Putamen (tissue), 1 donor: ENCODE measurements at regions not wholly inside any gene's neighbourhood (a gene's known extent, or its start where the extent isn't known, plus 50 kb on each side); places are given as distances from the start of the nearest gene placed in this dataset.

Experiments
- DNase-seq: peaks from one replicate; pipeline ENCODE4 v3.0.0-alpha.2; 2016; ENCODE audit warnings: low spot score

DNA sequence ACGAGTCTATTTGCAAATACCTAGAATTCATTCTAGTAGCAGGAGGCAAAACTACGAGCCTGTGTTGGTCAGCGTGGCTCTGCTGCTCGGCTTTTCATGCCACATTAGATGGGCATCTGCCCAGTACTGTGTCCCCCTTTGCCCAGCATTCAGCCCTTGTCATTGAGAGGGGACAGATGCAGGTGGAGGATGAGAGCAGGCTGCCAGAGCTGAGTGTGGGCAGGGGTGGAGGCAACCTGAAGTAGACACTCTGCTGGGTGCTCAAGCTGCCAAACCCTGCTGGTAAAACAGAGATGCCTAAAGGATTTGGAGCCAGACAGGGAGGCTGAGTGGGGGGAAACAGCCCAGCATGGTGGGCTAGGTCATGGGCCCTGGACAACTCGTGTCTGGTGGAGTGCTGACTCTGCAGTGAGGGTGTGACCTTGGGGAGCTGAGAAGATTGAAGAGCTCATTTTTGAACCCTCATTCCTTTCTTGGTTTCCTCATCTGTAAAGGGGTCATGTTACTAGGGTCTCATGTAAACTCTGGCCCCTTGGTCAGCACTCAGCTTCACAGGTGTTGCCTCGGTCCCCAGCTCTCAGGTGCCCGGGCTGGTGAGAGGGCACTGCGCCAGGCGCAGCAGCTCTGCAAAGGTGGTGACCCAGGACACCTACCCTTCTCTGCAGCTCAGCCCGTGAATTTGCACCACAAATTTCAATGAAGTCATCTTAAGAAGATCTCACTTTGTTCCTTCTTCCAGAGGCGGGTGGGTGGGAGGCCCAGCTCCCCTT lies 64.2 kb upstream of the BHLHE23 start:
- no peak for DNase-seq

DNA sequence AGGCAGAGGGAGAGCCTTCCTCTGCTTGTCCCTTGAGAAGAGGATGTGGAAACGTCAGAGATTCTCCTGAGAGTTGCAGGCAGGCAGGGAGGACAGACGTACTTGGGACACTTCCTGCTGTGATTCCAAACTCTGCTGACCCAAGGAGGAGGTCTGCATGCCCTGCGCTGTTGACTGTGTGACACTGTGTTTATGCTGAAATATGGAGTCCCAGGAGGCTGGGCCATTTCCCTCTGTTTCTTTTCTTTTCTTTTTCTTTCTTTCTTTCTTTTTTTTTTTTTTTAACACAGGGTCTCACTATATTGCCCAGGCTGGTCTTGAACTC lies 63.5 kb upstream of the BHLHE23 start:
- no peak for DNase-seq

DNA sequence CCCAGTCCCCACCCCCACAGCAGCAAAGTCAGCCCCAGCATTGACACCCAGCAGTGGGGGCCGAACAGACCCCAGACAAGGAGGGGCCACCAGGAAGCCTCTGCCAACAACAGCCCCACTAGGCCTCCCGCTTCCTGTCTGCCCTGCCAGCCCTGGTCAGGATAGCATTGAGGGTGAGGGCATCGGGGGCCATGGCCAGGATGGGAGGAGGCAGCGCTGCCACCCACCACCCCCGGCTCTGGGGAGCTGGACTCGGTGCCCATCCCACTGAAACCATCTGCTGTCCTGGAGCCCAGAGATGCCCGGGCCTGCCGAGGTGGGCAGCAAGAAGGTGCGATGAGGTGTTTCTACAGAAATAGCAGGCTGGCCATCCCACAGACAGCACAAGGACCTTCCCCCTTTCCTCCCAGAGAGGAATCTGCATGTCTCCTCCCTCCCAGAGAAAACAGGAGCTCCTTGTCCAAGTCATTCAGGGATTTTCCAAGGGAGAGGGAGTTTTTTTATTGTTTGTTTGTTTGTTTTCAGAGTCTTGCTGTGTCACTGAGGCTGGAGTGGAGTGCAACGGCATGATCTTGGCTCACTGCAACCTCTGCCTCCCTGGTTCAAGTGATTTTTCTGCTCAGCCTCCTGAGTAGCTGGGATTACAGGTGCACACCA lies 62.1 kb upstream of the BHLHE23 start:
- no peak for DNase-seq

DNA sequence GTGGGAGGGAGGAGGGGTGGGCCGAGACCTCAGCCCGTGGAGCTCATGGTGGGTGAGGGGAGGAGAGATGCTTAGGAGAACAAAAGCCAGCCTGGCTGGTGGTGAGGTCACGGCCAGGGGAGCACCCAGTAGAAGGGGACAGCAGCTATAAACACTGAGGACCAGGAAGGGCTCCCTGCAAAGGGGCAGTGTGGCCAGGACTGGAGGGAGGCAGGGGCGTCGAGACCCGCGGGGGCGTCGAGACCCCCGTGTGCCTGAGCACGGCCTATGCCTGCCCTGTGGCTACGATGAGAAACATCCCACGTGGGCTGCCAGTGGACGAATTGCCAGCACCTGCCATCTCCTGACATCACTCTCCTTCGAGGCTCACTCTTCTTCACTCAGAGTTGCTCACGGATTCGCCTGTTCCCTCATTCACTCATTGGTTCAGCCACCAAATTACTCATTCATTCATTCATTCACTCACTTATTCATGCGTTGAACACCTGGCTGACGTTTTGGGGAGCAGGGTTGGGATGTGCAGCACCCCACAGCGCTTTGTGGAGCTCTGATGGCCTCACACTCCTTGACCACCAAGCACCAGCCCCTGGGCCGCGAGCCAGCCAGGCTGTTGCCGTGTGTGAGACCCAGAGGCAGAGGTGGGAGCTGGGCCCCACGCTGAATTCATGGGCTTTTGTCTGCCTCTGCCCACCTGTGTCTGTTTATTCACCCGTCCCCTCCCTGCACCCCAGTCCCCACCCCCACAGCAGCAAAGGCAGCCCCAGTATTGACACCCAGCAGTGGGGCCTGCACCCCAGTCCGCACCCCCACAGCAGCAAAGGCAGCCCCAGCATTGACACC lies 61.2 kb upstream of the BHLHE23 start:
- DNase-seq = no peak

DNA sequence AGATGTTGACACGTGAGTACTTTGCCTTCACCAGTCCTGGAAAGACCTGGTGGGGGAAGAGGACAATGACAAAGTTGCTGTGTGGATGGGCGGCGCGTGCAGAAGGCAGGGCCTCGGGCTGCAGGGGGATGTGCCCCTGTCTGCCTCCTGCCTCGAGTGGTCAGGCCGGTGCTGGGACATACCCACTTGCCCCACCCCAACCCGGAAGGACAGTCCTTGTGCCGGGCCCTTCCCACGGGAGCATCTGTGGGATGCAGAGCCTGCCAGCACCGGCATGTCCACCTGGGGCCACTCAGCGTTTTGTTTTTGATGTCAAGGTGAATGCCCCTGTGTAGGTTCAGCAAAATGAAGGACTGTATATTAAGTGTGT lies 60.5 kb upstream of the BHLHE23 start:
- no peak for DNase-seq

DNA sequence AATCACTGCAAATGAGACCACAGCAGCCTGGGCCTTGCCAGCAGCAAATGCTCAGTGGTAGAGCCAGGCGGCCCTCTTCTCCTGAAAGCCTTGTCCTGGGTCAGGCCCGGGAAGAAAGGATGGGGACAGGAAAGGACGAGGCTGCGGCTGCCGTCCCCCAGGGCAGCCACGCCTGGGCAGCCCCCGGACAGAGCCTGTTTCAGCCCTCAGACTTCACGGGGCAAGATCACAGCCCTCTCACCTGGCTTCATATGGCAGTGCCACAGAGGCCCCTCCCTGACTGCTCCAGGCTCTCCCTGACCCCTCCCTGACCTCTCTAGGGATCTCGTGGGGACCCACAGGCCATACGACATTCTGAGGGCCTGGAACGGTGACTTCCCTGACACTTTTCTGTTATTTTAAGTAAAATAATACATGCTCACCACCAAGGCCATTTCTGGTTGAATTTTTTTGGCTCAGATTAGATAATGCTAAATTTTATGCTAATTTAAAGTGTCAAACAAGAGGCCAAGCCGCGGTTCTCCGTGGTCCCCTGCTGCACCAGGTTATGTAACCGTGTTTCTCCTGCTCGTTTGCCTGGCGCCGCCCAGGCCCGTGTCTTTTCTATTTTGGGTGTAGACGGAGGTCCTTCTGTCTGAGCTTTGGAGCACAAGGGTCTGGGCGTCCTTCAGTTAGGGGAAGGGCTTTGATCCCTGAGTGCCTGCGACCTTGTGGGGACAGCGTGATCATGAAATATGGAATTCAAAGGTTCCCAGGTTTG lies 59.9 kb upstream of the BHLHE23 start:
- no peak for DNase-seq

DNA sequence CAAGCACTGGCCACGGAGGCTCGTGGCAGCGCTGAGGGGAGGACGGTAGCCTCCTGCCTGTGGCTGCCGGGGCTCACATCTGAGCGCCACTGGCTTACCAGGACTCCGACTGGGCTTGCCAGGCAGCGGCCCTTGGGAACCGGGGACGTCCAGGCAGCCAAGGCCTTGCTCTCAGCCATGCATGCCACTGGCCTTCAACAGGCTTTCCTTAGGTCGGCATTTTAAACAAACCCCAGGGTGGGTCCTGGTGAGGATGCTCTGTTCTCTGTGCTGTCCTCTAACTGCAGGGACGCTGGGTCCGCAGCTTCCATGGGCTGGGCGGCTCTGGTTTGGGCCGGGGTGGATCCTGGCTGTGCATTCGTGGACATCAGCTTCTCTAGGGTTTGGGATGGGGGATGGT lies 59.1 kb upstream of the BHLHE23 start:
- DNase-seq = no peak

DNA sequence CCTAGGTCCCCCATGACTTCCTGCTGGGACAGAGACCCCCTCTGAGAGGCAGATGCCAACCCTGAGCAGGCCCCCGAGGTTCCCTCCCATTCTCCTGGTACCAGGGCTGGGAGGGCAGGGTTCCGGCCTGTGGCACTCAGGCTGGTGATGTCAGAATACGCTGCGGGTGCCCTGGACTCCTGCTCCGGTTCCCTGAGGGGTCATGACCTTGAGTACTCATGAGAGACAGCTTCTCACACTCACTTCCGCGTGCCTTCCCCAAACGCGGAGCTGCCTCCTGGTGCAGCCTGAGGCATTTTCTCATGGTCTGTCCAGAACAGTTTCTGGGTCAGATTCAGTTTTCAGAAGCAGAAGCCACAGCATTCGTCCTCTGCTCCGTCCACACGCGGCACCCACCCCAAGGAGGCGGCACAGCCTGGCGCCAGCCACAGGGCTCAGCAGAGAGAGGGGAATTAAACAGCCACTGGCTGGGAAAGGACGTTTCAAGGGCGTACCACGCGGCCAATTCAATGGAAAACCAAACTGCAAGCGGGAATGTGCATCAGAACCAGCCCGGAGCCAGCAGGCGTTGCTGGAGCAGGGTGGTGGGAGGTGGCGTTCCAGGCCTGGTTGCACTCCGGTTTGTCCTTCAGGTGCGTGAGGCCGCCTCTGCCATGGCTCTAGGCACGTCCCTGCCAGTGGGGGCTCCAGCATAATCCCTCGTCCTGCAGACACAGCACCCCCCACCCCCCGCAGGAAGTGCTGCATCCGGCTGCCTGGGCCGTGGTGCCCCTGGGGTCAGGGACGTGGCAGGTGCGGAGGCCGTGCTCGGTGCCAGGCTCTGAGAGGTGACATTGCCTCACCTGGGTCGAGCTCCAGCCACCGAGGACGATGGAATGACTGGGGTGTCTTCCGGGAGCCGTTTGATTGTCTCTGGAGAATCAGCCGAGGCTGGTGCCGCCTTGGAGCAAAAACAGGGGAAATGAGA lies 58.3 kb upstream of the BHLHE23 start:
- no peak for DNase-seq

DNA sequence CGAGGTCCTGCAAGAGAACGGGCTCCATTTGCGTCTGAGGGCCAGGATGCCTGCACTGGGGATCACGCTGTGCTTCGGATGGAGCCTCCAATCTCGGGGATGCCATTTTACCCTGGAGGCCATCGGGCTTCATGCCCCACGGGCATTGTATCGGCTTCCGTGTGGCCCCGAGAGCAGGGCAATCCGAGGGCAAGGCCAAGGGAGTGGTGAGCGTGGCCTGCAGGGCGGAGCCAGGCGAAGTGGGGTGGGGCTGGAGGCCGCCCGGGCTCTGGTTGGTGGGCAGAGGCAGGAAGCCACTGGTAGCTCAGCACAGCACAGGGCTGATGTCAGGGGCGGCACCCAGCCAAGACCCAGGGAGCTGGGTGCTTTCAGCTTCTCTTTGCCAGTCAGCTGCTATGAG lies 57.5 kb upstream of the BHLHE23 start:
- no peak for DNase-seq

DNA sequence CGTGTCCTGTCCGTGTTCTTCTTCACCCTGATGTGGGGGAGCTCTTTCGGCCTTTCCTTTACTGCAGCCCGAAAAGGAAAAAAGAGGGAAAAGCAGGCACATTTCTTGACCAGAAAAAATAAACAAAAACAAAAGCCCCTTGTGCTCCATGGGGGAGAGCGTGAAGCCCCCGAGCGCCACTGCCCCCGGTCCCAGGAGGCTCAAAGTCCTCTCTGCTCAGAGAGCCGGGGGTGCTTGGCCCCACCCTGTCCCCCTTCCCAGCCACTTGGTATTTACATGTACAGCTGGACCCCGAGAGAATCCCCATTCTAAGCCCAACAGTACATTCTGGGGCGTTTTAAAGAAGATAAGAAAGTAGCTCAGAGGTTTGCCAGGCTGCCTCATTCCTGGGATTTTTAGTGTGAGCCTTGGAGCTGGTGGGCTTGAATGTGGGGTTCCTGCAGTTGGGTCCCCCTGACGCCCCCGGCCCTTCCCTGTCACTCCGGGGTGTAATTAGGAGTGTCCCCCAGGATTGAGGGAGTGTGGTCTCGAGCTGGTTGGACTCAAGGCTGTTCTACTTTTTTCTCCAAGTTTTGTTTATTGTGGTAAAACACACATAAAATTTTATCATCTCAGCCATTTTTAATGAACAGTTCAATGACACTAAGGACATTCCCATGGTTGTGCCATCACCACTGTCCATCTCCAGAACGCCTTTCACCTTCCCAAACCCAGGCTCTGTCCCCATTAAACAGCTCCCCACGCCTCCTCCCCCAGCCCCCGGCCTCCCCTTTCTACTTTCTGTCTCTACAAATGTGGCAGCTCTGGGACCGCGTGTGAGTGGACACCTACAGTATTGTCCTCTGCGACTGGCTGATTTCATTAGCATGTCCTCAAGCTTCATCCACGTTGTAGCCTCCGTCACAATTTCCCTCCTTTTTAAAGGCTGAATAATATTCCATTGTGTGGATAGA lies 55.7 kb upstream of the BHLHE23 start:
- no peak for DNase-seq

DNA sequence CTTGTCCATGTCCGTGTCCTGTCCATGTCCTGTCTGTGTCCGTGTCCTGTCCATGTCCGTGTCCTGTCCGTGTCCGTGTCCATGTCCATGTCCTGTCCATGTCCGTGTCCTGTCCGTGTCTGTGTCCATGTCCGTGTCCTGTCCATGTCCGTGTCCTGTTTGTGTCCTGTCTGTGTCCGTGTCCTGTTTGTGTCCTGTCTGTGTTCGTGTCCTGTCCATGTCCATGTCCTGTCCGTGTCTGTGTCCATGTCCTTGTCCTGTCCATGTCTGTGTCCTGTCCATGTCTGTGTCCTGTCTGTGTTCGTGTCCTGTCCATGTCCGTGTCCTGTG lies 55.0 kb upstream of the BHLHE23 start:
- no peak for DNase-seq

DNA sequence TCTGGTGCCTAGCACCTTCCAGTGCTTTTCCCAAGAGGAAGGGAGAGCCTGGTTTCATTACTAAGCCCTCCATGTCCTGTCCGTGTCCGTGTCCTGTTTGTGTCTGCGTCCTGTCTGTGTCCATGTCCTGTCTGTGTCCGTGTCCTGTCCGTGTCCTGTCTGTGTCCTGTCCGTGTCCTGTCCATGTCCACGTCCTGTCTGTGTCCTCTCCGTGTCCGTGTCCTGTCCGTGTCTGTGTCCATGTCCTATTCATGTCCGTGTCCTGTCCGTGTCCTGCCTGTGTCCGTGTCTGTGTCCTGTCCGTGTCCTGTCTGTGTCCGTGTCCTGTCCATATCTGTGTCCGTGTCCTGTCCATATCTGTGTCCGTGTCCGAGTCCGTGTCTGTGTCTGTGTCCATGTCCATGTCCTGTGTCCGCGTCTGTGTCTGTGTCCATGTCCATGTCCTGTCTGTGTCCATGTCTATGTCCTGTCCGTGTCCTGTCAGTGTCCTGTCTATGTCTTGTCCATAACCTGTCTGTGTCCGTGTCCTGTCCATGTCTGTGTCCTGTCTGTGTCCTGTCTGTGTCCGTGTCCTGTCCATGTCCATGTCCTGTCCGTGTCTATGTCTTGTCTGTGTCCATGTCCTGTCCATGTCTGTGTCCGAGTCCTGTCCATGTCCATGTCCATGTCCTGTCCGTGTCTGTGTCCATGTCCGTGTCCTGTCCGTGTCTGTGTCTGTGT lies 54.4 kb upstream of the BHLHE23 start:
- no peak for DNase-seq

DNA sequence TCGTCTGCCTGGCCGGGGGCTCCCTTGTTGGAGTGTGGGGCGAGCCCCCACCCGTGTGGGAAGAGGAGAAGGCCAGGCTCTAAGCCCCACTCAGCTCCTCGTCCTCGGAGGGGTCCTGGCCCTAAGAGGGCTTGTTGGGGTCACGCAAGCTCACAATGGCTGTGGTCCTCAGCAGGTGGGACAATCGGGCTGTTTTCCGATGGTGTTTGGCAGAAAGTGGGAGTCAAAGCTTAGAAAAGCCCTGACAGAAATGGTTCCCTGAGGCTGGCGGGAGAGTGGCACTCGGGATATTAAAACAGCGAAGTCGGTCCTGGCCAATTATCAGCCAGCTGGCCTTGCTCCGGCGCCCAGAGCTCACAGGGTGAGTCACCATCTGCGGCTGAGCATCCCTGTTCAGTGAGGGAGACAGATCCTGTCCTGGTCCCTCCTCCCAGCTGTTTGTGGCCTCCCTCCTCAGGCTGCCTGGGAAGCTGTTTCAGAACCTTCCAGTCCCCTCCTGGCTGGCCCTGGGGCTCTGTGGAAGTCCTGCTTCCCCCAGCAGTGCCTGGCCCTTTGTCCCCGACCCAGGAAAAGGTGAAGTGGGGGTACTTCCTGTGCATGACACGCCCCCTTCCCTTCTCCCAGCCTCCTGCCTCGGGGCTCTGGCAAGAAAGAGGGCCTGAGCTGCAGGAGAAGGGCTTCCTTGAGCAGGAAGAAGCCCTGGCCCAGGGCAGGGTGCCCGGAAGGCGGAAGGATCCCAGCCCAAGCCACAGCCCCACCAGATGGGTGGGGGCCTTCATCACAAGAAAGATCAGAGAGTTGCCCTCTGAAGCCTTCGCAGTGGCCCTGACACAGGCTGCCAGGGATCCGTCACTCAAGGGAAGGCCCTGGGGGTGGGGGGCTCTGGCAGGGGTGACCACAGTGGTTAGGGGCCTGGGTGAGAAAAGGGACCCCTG lies 53.6 kb upstream of the BHLHE23 start:
- DNase-seq = no peak

DNA sequence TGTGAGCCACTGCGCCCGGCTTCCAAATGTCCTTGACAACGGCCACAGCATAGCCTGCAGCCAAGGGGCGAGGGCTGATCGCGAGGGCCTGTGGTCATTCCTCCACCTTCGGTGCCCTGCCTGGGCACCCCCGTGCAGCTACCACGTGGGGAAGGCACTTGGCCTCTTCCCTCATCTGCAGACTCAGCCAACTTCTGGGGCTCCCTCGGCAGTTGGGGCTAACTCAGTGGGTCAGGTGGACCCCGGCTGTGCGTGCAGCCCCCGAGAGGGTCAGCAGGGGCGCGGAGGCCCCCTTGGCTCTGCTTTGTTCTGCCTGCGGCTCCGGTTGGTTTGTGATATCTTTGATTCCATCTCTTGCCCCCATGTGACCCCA lies 52.9 kb upstream of the BHLHE23 start:
- no peak for DNase-seq

DNA sequence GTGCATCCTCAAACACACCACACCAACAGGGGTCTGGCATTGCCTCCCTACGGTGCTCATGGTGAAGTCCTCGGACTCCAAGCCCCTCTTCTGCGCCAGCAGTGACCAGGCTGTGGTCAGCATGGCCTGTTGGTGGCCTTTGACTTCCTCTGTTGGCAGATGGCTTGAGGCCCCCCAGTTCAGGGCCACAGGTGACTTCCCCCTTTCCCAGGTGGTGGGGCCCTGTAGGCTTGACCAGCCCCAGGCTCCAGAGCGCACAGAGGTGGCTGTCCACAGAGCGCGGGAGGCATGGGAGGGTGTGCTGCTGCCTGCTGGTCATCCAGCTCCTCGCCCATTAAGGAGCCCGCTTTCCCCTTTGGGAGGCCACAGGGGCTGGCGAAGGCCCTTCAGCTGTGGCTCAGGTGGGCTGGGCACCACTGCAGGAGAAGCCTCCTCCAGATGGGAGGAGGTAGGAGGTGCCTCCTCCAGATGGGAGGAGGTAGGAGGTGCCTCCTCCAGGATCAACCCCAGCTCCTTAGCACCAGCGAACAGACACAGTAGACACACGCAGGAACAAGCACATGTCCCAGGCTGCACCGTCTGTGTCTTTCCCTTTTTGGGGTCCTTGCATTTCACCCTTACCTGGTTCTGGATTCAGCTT lies 52.1 kb upstream of the BHLHE23 start:
- DNase-seq = no peak

DNA sequence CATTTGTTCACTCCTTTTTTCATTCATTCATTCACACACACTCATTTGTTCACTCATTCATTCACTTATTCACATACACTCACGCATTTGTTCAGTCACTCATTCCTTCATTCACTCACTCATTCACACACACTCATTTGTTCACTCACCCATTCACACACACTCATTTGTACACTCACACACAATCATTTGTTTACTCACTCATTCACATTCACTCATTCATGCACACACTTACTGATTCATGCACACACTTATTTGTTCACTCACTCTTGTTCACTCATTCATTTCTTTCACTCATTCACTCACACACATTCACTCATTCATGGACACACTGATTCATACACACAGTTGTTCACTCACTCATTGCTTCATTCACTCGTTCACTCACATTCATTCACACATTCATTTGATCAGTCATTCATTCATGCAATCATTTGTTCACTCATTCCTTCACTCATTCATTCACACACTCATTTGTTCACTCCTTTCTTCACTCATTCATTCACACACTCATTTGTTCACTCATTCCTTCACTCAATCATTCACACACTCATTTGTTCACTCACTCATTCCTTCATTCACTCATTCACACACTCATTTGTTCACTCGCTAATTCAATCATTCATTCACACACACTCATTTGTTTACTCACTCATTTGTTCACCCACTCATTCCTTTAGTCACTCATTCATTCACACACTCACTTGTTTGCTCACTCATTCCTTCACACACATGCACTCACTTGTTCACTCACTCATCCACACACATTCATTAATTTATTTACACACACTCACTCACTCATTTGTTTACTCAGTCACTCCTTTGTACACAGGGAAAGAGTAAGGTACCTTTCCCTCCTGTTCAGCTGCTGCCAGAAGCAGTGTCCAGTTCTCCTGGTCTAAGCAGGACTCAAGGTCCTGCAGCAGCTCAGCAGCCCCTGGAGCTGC lies 50.7 kb upstream of the BHLHE23 start:
- DNase-seq = no peak
